ENCODE measurements at regions not wholly inside any gene's neighbourhood (a gene's known extent, or its start where the extent isn't known, plus 50 kb on each side); places are given as distances from the start of the nearest gene placed in this dataset.

DNA sequence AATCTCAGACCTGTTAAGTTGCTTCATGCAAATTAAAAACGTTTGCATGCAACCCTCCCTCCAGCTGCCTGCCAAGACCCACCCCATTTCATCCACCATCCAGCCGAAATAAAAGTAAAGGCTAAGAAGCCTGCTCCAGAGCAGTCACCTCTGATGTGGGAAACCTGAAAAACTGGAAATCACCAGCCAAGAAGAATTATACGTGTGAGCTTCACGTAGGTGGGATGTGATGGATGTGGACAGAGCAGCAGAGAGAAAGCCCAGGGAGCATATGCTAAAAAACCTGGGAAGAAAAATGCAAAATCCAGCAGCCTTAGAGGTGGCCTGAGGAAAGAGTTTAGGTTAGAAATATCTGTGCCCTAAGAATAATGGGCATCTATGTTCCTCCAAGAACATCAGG lies 160.6 kb upstream of the STS start:
- ChIA-PET CTCF (no interaction called here), POLR2A (no interaction called here)
- DNase-seq (no peak), ATAC-seq (ENCODE audit: low read depth) (no peak)
- Histone ChIP-seq H3K9ac (ENCODE audit: low read length) (no peak overlapping the region), H3K79me2 (ENCODE audit: control insufficient read depth, insufficient read depth, low read length) (no peaks in the 10 kb centered on the region), H3K36me3 (replicated peaks in 1 of 2; ENCODE audit: control extremely low read depth in 1 of 2, control insufficient read depth in 1 of 2, extremely low read depth in 1 of 2, insufficient read depth in 2 of 2, low read length in 1 of 2) (no peaks in the 10 kb centered on the region), H3K4me2 (replicated peaks; ENCODE audit: low read depth, low read length, poor library complexity, severe bottlenecking) (no peak overlapping the region), H3K9me3 (ENCODE audit: control extremely low read depth in 1 of 3, control insufficient read depth in 2 of 3, insufficient read depth in 1 of 3, low read length in 2 of 3) (no peaks in the 10 kb centered on the region), H4K20me1 (ENCODE audit: control insufficient read depth, insufficient read depth, low read length, poor library complexity, severe bottlenecking) (no peaks in the 10 kb centered on the region), H3K27me3 (replicated peaks in 1 of 4; ENCODE audit: control extremely low read depth in 1 of 4, control insufficient read depth in 3 of 4, insufficient read depth in 4 of 4, low read length in 3 of 4) (no peaks in the 10 kb centered on the region), H3K4me3 (ENCODE audit: control extremely low read depth in 1 of 5, extremely low read depth in 1 of 5, insufficient read depth in 1 of 5, low read depth in 2 of 5, low read length in 4 of 5) (no peak overlapping the region), H2AFZ (ENCODE audit: insufficient read depth, low read depth, low read length, poor library complexity, severe bottlenecking) (no peak overlapping the region), H3K4me1 (ENCODE audit: control insufficient read depth in 2 of 2, insufficient read depth in 2 of 2, low read length in 2 of 2) (no peaks in the 10 kb centered on the region), H3K27ac (ENCODE audit: low read length in 2 of 2) (no peak overlapping the region)
- TF ChIP-seq, protein P1, sequence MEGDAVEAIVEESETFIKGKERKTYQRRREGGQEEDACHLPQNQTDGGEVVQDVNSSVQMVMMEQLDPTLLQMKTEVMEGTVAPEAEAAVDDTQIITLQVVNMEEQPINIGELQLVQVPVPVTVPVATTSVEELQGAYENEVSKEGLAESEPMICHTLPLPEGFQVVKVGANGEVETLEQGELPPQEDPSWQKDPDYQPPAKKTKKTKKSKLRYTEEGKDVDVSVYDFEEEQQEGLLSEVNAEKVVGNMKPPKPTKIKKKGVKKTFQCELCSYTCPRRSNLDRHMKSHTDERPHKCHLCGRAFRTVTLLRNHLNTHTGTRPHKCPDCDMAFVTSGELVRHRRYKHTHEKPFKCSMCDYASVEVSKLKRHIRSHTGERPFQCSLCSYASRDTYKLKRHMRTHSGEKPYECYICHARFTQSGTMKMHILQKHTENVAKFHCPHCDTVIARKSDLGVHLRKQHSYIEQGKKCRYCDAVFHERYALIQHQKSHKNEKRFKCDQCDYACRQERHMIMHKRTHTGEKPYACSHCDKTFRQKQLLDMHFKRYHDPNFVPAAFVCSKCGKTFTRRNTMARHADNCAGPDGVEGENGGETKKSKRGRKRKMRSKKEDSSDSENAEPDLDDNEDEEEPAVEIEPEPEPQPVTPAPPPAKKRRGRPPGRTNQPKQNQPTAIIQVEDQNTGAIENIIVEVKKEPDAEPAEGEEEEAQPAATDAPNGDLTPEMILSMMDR (IDR thresholded peaks at IDR 0.05), result no peak
- TF ChIP-seq EZH2 (IDR thresholded peaks at IDR 0.05; ENCODE audit: borderline replicate concordance, insufficient read depth, low read depth, low read length, poor library complexity, severe bottlenecking), result no peak
- intact Hi-C loops (cut with micrococcal nuclease), result no loop called here
- no peaks in the 10 kb centered on the region for H3K4me1 Mint-ChIP-seq
- H3K9me3 Mint-ChIP-seq (ENCODE audit: insufficient read depth), result no peaks in the 10 kb centered on the region
- no peak overlapping the region for H3K4me3 Mint-ChIP-seq
- H3K27me3 Mint-ChIP-seq, result no peaks in the 10 kb centered on the region
- 95% methylated on average over 2 of the region's 4 CpGs for WGBS (ENCODE audit: insufficient coverage)
- no peak overlapping the region for H3K27ac Mint-ChIP-seq

GRCh38 chrX:6985537-6985936 lies 162.0 kb upstream of the STS start:
- no peak overlapping the region for H3K27ac Mint-ChIP-seq
- CTCF ChIA-PET, result no interaction called here
- WGBS (ENCODE audit: insufficient coverage), result 80% methylated on average over 1 of the region's 7 CpGs

More at GRCh38 chrX:6985537-6985936, 162.0 kb upstream of the STS start:
- Histone ChIP-seq H3K4me3 (ENCODE audit: control extremely low read depth in 1 of 5, extremely low read depth in 1 of 5, insufficient read depth in 1 of 5, low read depth in 2 of 5, low read length in 4 of 5) (no peak overlapping the region), H3K4me1 (ENCODE audit: control insufficient read depth in 2 of 2, insufficient read depth in 2 of 2, low read length in 2 of 2) (no peaks in the 10 kb centered on the region), H3K9me3 (ENCODE audit: control extremely low read depth in 1 of 3, control insufficient read depth in 2 of 3, insufficient read depth in 1 of 3, low read length in 2 of 3) (no peaks in the 10 kb centered on the region), H3K27ac (ENCODE audit: low read length in 2 of 2) (no peak overlapping the region), H4K20me1 (ENCODE audit: control insufficient read depth, insufficient read depth, low read length, poor library complexity, severe bottlenecking) (no peaks in the 10 kb centered on the region), H3K9ac (ENCODE audit: low read length) (no peak overlapping the region), H3K27me3 (replicated peaks in 1 of 4; ENCODE audit: control extremely low read depth in 1 of 4, control insufficient read depth in 3 of 4, insufficient read depth in 4 of 4, low read length in 3 of 4) (no peaks in the 10 kb centered on the region), H3K79me2 (ENCODE audit: control insufficient read depth, insufficient read depth, low read length) (no peaks in the 10 kb centered on the region), H3K4me2 (replicated peaks; ENCODE audit: low read depth, low read length, poor library complexity, severe bottlenecking) (no peak overlapping the region), H2AFZ (ENCODE audit: insufficient read depth, low read depth, low read length, poor library complexity, severe bottlenecking) (no peak overlapping the region), H3K36me3 (replicated peaks in 1 of 2; ENCODE audit: control extremely low read depth in 1 of 2, control insufficient read depth in 1 of 2, extremely low read depth in 1 of 2, insufficient read depth in 2 of 2, low read length in 1 of 2) (no peaks in the 10 kb centered on the region)
- POLR2A ChIA-PET, result no interaction called here
- TF ChIP-seq EZH2 (IDR thresholded peaks at IDR 0.05; ENCODE audit: borderline replicate concordance, insufficient read depth, low read depth, low read length, poor library complexity, severe bottlenecking), result no peak
- TF ChIP-seq, protein P1 (IDR thresholded peaks at IDR 0.05), result no peak
- Mint-ChIP-seq H3K4me1 (no peaks in the 10 kb centered on the region), H3K9me3 (ENCODE audit: insufficient read depth) (no peaks in the 10 kb centered on the region), H3K27me3 (no peaks in the 10 kb centered on the region), H3K4me3 (no peak overlapping the region)
- intact Hi-C loops (cut with micrococcal nuclease), result no loop called here
- DNase-seq (no peak), ATAC-seq (ENCODE audit: low read depth) (no peak)

Data from B cell (primary cell).